DOHH2 (cell line): ENCODE measurements at regions not wholly inside any gene's neighbourhood (a gene's known extent, or its start where the extent isn't known, plus 50 kb on each side); places are given as distances from the start of the nearest gene placed in this dataset.

Experiments
- H3F3A ChIP-seq: fragments of 200-600 bp; sonication (generic), shearing (Covaris generic); 2 replicates; pipeline ENCODE4 v1.6.0; 2016; ENCODE audit warnings: antibody characterized with exemption, mild to moderate bottlenecking; ENCODE audit not compliant: control insufficient read depth, insufficient read depth
- H3K27ac ChIP-seq: fragments of 200-600 bp; sonication (generic); 2 replicates; pipeline ENCODE4 v1.5.1; 2014; ENCODE audit warnings: low read depth, mild to moderate bottlenecking, low read length, moderate library complexity
- H3K27me3 ChIP-seq: fragments of 200-600 bp; sonication (generic); 2 replicates; pipeline ENCODE4 v1.6.1; 2014; ENCODE audit warnings: mild to moderate bottlenecking, low read length, mixed read lengths; ENCODE audit not compliant: control insufficient read depth
- H3K36me3 ChIP-seq: fragments of 200-600 bp; sonication (generic); 2 replicates; pipeline ENCODE4 v1.6.1; 2014; ENCODE audit warnings: mild to moderate bottlenecking, low read length, moderate library complexity, mixed read lengths; ENCODE audit not compliant: control insufficient read depth
- H3K4me1 ChIP-seq: fragments of 200-600 bp; sonication (generic); 2 replicates; pipeline ENCODE4 v1.6.1; 2014; ENCODE audit warnings: mild to moderate bottlenecking, low read length, mixed read lengths; ENCODE audit not compliant: control insufficient read depth
- H3K4me2 ChIP-seq: fragments of 200-600 bp; sonication (generic); 2 replicates; pipeline ENCODE4 v1.6.0; 2014; ENCODE audit warnings: mild to moderate bottlenecking, low read length, moderate library complexity
- H3K4me3 ChIP-seq: fragments of 200-600 bp; sonication (generic); 2 replicates; pipeline ENCODE4 v1.5.1; 2014; ENCODE audit warnings: mild to moderate bottlenecking, low read length, mixed read lengths
- H3K79me2 ChIP-seq: fragments of 200-600 bp; sonication (generic); 2 replicates; pipeline ENCODE4 v1.6.1; 2014; ENCODE audit warnings: mild to moderate bottlenecking, low read length, mixed read lengths; ENCODE audit not compliant: control insufficient read depth
- H3K9me2 ChIP-seq: fragments of 200-600 bp; sonication (generic); replicated peaks from 2 replicates; pipeline ENCODE4 v1.6.1; 2014; ENCODE audit warnings: mild to moderate bottlenecking, low read length, mixed read lengths; ENCODE audit not compliant: control insufficient read depth
- H3K9me3 ChIP-seq: fragments of 200-600 bp; sonication (generic); 2 replicates; pipeline ENCODE4 v1.6.1; 2014; ENCODE audit warnings: antibody characterized with exemption, low read length, mixed read lengths; ENCODE audit not compliant: control insufficient read depth, insufficient read depth
- H4K20me1 ChIP-seq: fragments of 200-600 bp; sonication (generic); 2 replicates; pipeline ENCODE4 v1.6.0; 2014; ENCODE audit warnings: low read depth, mild to moderate bottlenecking, antibody characterized with exemption, low read length, moderate library complexity; ENCODE audit not compliant: control insufficient read depth, insufficient read depth
- EZH2phosphoT487 ChIP-seq: fragments of 200-600 bp; sonication (generic); IDR thresholded peaks from 2 replicates; pipeline ENCODE4 v1.6.1; 2017; ENCODE audit warnings: borderline replicate concordance, mild to moderate bottlenecking, antibody characterized with exemption, low read length, moderate library complexity, mixed read lengths
- TF ChIP-seq, protein P1 (sequence below): fragments of 200-600 bp; sonication (generic); IDR thresholded peaks from one replicate; pipeline ENCODE4 v1.5.1; 2014; ENCODE audit warnings: antibody characterized with exemption, mild to moderate bottlenecking, low read depth, low read length; ENCODE audit not compliant: poor library complexity, severe bottlenecking

DNA sequence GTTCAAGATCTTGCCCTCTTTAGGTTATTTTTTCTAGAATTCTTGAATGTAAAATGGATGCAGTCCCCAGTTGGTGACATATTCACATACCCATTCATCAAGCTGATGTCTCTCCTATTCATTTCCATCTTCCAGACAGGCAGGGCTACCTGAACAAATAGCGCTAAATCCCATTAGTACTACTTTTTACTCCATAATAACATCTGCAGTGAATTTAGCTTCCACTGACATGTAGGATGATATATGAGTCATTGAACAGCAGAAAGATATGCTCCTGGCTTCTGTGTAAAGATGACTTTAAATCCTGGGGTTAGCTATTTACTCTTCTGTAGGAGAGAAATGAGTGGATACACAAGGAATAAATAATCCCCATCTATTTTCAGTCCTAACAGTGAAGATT, 194.7 kb downstream of the RND3 start:
- Histone ChIP-seq H3K79me2 (no peaks in the 10 kb centered on the region), H3F3A (no peaks in the 10 kb centered on the region), H3K36me3 (no peaks in the 10 kb centered on the region), H3K27ac (no peak overlapping the region), H3K9me3 (no peaks in the 10 kb centered on the region), H3K9me2 (no peaks in the 10 kb centered on the region), H3K4me2 (no peak overlapping the region), H3K27me3 (no peaks in the 10 kb centered on the region), H4K20me1 (no peaks in the 10 kb centered on the region), H3K4me3 (no peak overlapping the region), H3K4me1 (no peaks in the 10 kb centered on the region)
- TF ChIP-seq, protein P1, sequence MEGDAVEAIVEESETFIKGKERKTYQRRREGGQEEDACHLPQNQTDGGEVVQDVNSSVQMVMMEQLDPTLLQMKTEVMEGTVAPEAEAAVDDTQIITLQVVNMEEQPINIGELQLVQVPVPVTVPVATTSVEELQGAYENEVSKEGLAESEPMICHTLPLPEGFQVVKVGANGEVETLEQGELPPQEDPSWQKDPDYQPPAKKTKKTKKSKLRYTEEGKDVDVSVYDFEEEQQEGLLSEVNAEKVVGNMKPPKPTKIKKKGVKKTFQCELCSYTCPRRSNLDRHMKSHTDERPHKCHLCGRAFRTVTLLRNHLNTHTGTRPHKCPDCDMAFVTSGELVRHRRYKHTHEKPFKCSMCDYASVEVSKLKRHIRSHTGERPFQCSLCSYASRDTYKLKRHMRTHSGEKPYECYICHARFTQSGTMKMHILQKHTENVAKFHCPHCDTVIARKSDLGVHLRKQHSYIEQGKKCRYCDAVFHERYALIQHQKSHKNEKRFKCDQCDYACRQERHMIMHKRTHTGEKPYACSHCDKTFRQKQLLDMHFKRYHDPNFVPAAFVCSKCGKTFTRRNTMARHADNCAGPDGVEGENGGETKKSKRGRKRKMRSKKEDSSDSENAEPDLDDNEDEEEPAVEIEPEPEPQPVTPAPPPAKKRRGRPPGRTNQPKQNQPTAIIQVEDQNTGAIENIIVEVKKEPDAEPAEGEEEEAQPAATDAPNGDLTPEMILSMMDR = no peak
- TF ChIP-seq EZH2phosphoT487 = no peak

DNA sequence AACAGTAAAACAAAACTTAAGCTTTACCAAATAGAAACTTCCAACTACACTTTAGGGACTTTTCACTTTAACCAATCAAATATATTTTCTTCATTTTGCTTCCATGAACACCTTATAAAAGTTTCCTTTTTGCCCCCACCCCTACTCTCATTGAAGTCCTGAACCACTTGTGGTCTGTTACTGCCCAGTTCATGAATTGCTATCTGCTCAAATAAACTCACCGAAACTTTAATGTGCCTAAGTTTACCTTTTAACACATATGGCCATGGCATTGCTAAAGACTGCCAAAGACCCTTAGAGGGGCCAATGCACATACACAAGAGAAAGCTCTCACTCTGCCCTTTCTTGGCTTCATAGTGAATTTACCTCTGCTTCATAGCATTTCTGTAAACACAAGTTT, 195.3 kb downstream of the RND3 start:
- no peak overlapping the region for H3K27ac ChIP-seq
- H4K20me1 ChIP-seq = no peaks in the 10 kb centered on the region
- H3K27me3 ChIP-seq = no peaks in the 10 kb centered on the region
- H3K9me2 ChIP-seq = no peaks in the 10 kb centered on the region
- no peaks in the 10 kb centered on the region for H3K79me2 ChIP-seq
- TF ChIP-seq, protein P1 = no peak
- TF ChIP-seq EZH2phosphoT487 = no peak
- no peak overlapping the region for H3K4me3 ChIP-seq
- H3F3A ChIP-seq = no peaks in the 10 kb centered on the region
- H3K4me2 ChIP-seq = no peak overlapping the region
- H3K4me1 ChIP-seq = no peaks in the 10 kb centered on the region
- H3K9me3 ChIP-seq = no peaks in the 10 kb centered on the region
- no peaks in the 10 kb centered on the region for H3K36me3 ChIP-seq

DNA sequence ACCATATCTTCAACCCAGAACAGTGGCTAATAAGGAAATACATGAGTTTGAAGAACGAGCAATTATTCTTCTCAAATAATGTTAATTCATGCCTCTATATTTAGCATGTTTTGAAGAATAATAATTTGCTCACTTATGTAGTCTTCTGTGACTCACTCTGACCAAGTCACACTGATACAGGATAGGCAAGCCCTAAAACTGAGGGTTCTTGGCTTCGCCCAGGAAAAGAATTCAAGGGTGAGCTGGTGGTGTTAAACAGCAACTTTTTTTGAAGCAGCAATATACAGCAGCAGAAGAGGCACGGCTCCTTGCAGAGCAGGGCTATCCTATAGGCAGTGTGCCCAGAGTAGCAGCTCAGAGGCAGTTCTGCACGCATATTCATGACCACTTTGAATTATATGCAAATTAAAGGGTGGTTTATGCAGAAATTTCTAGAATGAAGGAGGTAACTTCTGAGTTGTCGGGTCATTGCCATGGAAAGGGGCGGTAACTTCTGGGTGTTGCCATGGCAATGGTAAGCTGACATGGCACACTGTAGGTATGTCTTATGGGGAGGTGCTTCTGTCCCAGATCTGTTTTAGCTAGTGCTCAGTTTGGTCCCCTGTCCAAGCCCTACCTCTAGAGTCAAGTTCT, 200.6 kb downstream of the RND3 start:
- H3K4me2 ChIP-seq = no peak overlapping the region
- H4K20me1 ChIP-seq = no peaks in the 10 kb centered on the region
- H3F3A ChIP-seq = no peaks in the 10 kb centered on the region
- H3K4me3 ChIP-seq = no peak overlapping the region
- no peak overlapping the region for H3K27ac ChIP-seq
- no peaks in the 10 kb centered on the region for H3K9me3 ChIP-seq
- H3K9me2 ChIP-seq = no peaks in the 10 kb centered on the region
- H3K79me2 ChIP-seq = no peaks in the 10 kb centered on the region
- no peaks in the 10 kb centered on the region for H3K27me3 ChIP-seq
- H3K4me1 ChIP-seq = no peaks in the 10 kb centered on the region
- H3K36me3 ChIP-seq = no peaks in the 10 kb centered on the region
- no peak for TF ChIP-seq EZH2phosphoT487
- TF ChIP-seq, protein P1 = no peak
